Colon (tissue), 2 donors: ENCODE measurements at regions not wholly inside any gene's neighbourhood (a gene's known extent, or its start where the extent isn't known, plus 50 kb on each side); places are given as distances from the start of the nearest gene placed in this dataset.

Experiments used
- FAIRE-seq: peaks from 2 replicates; lab custom pipeline; 2012; peaks lifted over from hg19 to GRCh38; lab: Jason Lieb, UNC
- donor health status: control.
- donor health status: control.

DNA sequence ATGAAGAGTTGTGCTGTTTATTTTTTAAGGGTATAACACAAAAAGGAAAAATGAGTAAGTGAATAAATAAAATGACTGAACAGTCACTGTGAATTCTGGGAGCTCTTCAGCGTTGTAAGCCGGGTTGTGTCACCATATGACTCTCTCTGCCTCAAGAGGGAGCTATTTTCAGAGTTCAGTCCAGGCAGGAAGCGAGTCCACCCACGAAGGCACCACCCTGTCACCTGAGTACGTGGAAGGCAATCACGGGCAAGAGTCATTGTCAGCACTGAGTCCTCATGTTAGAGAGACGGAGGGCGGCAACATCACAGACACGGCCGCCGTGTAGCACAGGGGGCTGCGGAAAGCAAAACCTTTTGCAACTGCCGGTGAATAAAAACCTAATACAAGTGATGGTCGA is 227.6 kb downstream of the UTP18 start:
- no peak for FAIRE-seq

DNA sequence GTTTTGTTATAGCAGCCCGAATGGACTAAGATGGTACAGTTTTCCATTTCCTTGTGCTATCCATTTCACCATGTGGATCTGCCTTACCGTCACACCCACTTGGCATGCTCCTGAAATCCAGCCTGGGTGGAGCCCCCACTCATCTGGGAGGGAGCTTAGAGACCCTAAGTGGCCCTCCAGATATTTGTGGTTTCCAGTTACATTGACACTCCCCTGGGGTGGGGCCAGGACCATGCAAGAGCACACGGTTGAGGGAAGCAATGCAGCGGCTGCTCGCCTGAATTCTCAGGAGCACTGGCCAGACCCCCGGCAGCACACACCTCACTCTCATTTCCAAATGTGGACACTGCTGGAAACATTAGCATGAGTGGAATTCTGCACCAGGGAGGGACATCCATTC is 231.1 kb downstream of the UTP18 start:
- FAIRE-seq = no peak

DNA sequence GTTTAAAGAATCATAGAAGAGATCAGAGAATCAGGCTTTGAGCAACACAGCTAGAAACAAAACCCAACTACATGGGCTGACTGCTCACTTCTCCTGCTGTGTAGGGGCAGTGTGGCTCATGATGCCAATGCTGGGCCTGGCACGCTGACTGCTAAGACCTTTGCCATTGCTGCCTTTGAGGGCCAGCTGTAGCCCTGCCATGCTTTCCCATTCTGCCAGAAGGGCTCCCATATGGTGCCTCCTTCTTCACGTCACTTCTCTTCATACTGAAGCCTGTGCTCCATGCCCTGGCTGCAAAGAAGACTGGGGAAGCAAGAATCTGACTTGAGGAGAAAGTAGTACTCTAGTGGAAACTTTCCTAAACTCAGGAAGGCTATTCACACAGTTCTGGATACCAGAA is 232.9 kb downstream of the UTP18 start:
- no peak for FAIRE-seq

DNA sequence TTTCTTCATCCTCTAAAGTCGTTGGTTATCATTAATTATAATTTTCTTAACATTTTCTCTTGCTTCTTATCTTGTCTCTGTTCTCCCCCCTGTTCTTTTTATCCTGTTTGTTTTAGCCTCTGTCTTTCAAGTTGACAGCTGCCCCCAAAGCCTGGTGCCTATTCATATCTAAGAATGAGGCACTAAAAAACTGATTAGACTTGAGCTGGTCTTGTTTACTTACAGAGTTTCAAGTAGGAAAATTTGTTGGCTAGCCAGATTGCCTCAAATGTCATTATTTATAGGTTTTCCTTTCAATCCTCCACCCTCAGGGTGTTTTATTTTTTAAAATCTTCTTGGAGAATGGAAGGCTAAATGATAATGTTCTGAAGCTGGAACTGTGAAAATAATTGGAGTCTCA is 236.0 kb downstream of the UTP18 start:
- no peak for FAIRE-seq

DNA sequence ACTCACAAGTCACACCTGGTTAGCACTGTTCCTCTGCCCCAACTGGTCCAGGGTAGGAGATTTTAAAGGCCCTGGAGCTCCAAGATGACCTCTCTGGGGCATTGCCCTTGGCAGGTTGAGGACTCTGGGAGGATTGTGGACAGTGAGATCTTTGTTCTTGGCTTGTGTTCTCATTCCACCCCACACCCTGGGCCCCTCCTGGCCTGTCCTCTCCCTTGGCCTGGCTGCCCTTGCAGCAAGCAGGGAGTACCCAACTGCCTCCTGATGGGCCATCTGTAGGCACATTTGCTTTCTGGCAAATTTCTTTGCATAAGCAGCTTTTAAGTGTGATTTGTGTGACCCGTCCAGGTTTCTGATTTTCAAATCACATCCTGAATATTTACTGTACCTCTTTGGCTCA is 239.6 kb downstream of the UTP18 start:
- FAIRE-seq = no peak

DNA sequence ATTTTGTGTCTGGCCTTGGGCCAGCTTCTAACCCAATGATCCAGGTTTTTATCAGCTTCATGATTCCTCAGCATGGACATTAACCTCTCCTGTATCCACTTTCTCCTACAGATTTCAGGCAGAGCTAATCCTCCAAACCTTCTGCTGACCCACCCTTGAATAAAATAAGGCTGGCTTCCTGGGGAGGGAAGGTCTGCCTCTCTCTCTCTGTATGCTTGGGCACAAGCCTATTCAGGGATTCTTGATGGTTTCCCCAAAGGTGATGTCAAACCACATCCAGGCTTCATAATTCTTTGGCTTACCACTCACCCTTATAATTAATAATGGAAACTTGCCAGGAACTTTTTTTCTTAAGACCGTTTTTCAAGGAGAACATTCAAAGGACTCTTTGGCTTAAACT is 240.1 kb downstream of the UTP18 start:
- FAIRE-seq = no peak

DNA sequence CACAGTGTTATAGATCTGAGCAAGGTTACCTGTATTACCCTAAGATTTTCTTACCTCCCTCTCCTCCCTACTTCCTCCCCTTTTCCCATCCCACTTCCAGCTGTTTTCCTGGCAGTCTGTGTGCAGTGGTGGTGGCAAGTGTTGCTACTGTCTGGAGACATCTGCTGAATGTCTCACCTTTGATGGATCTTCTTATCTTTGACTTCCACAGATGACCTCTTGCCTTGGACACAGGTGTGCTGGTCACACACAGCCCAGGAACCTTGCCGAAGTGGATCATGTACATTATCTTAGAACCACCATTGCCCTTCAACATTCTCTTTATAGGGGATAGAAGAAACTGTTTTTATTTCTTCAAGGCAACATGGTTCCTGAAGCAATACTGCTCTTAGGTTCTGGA is 245.1 kb downstream of the UTP18 start:
- no peak for FAIRE-seq

DNA sequence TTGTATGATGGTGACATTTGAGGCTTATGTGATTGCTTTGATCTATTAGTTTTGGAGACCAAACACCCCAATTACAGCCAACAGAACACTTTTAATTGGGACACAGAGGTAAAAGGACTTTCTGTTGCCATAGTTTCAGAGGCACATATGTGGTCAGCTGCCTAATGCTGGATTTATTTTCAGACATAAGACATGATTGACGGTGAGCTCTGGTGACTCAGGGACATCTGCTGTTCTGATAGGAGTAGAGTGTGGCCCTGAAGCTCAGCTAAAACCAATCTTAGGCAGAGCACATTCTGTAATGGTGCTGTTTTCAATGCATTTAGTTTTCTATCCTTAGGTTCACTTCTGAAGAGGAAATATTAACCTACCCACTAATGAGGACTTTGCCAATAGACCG is 247.1 kb downstream of the UTP18 start:
- no peak for FAIRE-seq

DNA sequence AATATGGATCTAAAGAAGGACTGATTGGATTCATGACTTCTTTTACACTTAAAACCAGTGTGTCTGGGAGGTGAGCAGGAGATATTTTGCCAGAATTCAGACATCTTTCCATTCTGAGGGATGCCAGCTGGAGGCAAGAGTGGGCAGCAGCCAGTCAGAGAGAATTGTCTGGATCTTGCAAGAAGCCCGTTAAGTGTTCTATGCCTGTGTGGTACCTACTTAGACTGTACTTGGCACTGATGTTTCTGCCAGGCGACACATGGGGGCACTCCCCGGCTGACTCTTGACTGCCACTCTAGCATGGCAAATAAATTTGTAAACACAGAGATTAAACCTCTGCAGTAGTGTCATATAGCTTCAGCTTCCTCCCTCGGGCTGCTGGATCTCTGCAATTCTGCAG is 247.7 kb downstream of the UTP18 start:
- FAIRE-seq = no peak

DNA sequence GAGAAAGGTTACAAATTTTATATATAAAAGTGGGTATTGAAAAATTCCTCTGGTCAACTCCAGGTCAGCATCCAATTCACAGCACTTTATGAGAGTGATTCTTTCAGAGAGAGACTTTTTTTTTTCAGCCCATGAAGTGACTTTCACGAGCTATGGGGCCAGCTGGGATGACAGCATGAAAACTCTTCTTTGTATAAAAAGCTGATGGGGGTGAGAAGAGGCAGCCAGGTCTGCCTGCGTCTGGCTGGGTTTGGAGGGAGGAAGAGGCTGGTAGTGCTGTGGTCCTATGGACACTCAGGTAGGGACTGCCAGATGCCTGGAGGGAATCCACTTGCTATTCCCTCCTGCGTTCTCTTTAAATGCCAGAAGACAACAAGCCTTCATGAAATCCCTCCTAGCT is 250.6 kb downstream of the UTP18 start:
- no peak for FAIRE-seq

DNA sequence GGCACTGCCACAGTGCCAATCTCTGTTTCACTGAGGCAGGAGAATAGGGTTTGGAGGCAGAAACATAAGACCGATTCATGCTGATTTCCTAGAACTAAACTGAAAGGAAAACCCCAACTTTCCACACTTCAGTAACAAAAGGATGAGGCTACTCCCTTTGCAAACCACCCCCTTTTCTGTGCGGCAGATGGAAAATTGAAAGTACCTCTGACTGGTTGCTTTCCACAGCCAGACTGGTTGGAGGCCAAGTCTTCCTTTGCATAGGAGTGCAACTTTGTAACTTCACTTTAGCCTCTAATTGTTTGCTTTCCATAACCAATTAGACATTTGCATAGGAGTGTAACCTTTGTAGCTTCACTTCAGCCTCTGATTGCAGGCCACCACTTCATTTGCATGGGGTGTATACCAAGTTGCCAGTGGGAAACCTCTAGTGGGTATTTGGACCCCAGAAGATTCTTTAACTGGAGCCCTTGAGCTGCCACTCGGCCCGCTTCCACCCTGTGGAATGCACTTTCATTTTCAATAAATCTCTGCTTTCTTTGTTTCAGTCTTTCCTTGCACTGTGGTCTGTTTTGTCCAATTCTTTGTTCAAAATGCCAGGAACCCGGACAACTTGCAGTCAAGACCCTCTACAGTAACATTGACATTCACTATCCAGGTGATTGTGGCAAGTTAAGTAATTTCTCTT is 252.0 kb downstream of the UTP18 start:
- FAIRE-seq = no peak

DNA sequence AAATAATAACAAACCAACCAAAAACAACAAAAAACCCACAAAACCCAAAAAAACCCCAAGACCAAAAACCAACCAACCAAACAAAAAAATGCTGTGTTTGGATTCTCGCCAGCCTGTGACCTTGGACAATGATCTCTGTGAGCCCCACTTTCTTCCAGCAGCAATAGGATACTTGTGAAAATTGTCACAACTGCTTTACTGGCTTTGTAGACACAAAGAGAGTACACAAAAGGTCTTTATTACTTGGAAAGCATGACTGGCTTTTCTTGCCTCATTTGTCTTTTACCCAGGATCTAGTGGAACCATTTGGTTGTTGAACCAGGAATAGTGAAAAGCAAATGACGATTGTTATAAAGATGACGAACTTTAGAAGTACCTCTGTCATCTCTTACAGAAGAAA is 256.6 kb downstream of the UTP18 start:
- FAIRE-seq = no peak

DNA sequence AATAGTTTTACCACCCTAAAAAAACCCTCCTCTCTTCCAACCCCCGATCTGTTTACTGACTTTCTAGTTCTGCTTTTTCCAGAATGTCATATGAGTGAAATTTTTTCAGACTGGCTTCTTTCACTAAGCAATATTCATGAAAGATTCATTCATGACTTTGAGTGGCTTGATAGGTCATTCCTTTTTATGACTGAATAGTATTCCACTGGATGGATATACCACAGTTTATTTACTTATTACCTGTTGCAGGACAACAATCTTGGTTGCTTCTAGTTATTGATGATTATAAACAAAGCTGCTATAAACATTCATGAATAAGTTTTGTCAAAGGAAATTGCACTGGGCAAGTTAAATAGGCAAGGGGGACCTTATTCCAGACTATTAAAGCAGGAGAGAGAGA is 264.2 kb downstream of the UTP18 start:
- FAIRE-seq = no peak

DNA sequence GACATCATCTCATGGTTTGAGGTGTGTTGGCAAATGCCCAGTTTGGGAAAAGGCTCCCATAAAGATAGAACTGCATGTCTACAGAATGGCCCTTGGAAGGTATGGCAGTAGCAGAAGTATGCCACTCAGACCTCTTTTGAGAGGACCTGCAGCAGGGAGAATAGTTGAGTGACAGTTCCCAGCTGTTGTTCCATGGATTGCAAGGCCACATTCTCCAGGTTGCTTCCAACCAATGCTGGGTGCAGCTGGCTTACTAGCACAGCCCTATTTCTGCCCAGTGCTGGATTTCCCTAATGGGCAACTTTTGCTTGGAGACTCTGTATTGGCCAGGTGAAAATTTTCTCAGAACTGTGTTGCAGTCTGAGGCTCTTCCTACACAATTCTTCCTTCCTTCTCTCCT is 266.2 kb downstream of the UTP18 start:
- FAIRE-seq = no peak

DNA sequence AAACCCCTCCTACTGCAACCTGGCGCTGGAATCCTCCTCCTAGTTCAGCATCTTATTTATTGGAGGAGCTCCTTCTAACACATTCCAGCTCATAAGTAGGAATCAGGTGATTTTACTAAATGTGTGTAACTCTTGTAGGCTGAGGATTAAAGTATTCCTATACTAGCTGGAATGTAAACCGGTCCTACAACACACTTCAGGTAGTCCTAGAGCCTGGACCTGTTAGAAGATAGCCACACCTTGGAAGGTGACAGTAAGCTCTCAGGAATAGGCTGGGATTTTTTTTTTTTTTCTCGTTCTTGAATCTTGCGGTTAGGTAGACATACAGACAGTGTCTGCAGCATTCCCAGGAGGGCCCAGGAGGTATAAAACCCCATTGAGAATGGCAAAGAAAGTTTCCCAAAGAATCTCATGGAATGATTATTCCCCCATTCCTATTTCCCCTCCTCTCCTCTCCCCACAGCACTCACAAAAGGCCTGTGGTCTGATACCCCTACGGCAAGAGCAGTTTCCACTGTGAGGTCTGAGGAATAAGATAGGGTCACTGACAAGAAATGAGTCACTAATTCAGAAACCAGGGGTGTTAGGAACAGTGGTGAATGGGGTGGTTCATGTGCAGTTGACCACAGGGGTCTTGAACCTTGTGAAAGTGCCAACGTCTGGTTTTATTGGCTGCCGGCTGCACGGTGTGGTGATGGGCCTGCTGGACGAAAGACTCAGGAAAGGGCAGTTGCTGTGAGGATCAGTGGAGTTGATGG is 267.1 kb downstream of the UTP18 start:
- FAIRE-seq = no peak

DNA sequence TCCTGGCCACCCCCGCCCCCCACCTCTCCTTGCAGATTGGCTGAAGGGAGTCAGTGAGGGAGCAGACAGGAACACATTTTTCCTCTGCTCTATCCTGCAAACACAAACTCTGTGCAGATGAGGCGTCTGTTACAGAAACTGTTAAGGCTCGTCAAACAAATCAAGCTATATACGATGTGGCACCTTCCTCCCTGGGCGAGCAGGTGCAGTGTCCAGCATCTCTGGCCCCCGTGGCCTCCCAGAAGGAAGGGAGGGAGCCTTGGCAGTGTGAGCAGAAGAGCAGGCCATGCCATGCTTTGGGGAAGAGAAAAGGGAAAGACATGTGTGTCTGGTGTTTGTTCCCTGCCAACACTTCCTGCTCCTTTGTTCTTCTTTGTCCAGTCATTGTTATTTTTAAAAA is 267.8 kb downstream of the UTP18 start:
- no peak for FAIRE-seq

DNA sequence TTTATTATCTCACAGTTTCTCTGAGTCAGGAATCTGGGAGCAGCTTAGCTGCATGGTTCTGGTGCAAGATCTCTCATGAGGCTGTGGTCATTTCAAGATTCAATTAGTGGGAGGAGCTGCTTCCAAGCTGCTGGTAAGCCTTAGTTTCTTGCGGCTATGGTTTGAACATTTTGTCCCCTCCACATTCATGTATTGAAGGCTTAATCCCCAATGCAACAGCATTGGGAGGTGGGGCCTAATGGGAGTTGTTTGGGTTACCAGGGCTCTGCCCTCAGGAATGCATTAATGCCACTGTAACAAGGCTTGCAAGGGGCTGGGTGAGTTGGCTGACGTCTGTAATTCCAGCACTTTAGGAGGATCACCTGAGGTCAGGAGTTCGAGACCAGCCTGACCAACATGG is 272.9 kb downstream of the UTP18 start:
- no peak for FAIRE-seq

DNA sequence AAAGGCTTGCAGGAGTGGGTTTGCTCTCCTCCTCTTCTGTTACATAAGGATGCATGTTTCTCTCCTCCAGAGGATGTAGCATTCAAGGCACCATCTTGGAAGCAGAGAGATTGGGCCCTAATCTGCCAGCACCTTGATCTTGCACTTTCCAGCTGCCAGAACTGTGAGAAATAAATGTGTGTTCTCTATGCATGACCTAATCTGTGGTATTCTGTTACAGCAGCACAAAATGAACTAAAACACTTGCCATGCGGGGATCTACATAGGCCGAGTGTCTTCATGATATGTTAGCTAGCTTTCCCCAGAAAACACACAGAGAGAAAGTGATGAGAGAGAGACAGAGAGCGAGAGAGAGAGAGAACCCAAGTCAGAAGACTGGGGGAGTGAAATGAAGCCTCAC is 273.5 kb downstream of the UTP18 start:
- no peak for FAIRE-seq

DNA sequence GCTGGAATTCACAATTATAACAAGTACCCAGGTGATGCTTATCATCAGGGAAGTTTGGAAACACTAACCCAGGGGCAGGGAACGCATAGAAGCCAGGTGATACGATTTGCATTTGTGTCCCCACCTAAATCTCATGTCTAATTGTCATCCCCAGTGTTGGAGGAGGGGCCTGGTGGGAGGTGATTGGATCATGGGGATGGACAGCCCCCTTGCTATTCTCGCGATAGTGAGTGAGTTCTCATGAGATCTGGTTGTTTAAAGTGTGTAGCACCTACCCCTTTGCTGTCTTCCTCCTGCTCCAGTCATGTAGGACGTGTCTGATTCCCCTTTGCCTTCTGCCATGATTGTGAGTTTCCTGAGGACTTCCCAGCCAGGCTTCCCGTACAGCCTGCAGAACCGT is 276.3 kb downstream of the UTP18 start:
- FAIRE-seq = no peak

DNA sequence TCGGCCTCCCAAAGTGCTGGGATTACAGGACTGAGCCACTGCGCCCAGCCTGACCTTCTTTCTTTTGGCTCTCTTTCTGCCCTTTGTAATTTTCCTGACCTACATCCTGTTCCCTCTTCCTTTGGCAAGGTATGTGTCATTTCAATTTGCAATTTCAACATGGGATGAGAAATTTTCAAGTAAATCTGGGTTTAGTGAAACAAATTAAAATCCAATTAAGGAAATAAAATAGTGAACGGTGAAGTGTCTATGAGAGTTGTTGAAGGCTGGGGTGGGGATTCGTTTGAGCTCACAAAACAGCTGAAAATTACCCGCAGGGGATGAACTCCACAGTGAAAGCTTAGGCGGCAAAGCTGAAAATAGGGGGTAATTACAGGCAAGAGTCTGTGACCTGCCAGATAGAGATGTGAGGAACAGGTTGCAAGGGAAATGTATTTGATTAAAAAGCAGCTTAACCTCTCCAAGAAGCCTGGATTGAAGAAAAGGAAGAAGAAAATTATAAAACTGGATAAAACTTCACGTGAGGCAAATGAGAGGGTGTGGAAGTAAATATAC is 277.7 kb downstream of the UTP18 start:
- FAIRE-seq = no peak

DNA sequence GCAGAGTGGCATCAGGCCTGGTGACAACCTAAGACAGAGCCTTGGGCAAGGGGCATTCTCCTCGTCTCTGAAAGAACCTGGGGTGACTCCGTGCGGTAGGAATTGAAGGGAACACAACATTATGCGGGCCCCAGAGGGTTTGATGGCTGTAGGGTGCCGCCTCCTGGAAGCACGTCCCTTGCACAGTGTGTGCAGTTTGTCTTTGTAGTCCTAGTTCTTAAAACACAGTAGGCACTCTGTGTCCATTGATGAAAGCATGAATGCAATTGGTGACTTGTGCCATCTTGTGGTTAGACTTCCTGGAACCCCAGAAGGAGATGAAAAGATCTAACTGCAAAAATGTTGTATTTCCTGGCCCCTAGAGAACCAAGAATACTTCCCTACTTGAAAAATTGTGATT is 279.8 kb downstream of the UTP18 start:
- FAIRE-seq = no peak

DNA sequence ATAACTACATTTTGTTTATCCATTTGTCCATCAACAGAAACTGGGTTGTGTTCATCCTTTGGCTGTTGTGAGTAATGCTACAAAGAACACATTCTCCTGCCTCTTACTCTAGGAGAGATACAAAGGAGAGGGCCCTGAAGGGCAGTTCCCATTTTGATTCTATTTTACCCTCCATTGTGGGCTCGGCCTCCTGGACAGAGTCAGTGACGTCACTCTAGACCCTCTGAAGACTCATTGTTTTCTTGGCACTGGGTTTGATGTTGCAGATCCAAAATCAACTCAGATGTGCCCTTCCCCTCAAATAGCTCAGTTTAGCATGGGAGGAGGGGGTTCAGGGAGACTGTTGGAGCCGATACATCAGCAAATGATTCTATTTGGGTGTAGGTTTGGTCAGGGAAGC is 280.9 kb downstream of the UTP18 start:
- FAIRE-seq = no peak

DNA sequence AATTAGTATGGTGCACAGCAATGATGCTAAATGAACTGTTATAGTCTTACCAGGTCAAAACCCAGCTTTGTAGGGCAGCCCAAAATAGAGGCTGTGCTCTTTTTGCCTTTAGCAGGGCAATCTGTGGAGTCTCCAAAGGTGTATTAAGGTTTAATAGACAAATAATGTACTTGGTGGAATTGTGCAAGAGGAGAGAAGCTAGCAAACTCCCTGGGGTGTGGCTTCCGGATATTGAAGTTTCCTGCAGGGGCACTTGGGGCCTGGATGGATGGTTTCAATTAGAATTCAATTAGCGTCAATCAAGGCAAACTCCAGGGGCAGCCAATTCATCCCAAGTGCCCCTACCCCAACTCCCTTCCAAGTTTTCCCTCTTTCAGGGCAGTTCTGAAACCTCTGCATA is 285.8 kb downstream of the UTP18 start:
- no peak for FAIRE-seq

DNA sequence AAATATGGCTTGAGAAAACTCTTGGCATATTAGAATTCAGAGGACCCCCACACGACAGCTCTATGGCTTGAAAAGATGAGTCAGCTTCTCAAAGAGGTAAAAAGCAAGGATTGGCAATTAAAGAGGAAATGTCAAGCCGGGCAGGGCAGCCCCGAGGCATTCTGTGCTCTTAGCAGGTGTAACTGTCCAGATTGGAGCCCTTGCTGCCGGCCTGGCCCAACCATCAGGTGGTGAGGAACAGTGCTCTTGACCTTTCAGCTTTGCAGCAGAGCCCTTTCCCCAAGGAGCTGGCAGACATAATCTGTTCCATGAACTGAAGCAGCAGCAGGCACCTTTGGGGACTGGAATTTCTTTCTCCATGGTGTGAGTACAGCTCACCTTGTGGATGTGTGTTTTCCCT is 287.8 kb downstream of the UTP18 start:
- FAIRE-seq = no peak
